Ishikawa (cell line): ENCODE measurements at regions not wholly inside any gene's neighbourhood (a gene's known extent, or its start where the extent isn't known, plus 50 kb on each side); places are given as distances from the start of the nearest gene placed in this dataset.

Experiments
- CEBPB ChIP-seq: IDR thresholded peaks from 2 replicates; pipeline ENCODE4 v1.6.1; 2012
- CREB1 ChIP-seq: IDR thresholded peaks from 2 replicates; pipeline ENCODE4 v1.6.1; 2012; ENCODE audit warnings: low read depth
- EGR1 ChIP-seq: IDR thresholded peaks from 2 replicates; pipeline ENCODE4 v1.6.1; 2012
- EP300 ChIP-seq: IDR thresholded peaks from 2 replicates; pipeline ENCODE4 v1.6.1; 2012; ENCODE audit warnings: borderline replicate concordance
- FOXM1 ChIP-seq: IDR thresholded peaks from 2 replicates; pipeline ENCODE4 v1.6.1; 2012; ENCODE audit warnings: low read depth, borderline replicate concordance
- MAX ChIP-seq: IDR thresholded peaks from 2 replicates; pipeline ENCODE4 v1.6.1; 2012
- NFIC ChIP-seq: IDR thresholded peaks from 2 replicates; pipeline ENCODE4 v1.6.1; 2012
- RAD21 ChIP-seq: IDR thresholded peaks from 2 replicates; pipeline ENCODE4 v1.6.1; 2012; ENCODE audit warnings: low read depth
- REST ChIP-seq: IDR thresholded peaks from 2 replicates; pipeline ENCODE4 v1.6.1; 2012; ENCODE audit warnings: low read depth, mild to moderate bottlenecking
- TAF1 ChIP-seq: IDR thresholded peaks from 2 replicates; pipeline ENCODE4 v1.6.1; 2012; ENCODE audit warnings: low read depth, mild to moderate bottlenecking
- TCF12 ChIP-seq: IDR thresholded peaks from 2 replicates; pipeline ENCODE4 v1.6.1; 2012; ENCODE audit warnings: low read depth
- TEAD4 ChIP-seq: IDR thresholded peaks from 2 replicates; pipeline ENCODE4 v1.6.1; 2012
- USF1 ChIP-seq: IDR thresholded peaks from 2 replicates; pipeline ENCODE4 v1.6.1; 2012
- YY1 ChIP-seq: IDR thresholded peaks from 2 replicates; pipeline ENCODE4 v1.6.1; 2012; ENCODE audit warnings: low read depth
- ZBTB7A ChIP-seq: IDR thresholded peaks from 2 replicates; pipeline ENCODE4 v1.6.1; 2012; ENCODE audit warnings: low read depth

GRCh38 chrX:106286053-106286650 is 118.0 kb downstream of the PWWP3B start:
- TF ChIP-seq TCF12 (no peak), MAX (no peak), YY1 (no peak), EP300 (no peak), NFIC (no peak), CREB1 (no peak), USF1 (no peak), CEBPB (no peak), REST (no peak)

GRCh38 chrX:106300239-106300638 is 132.1 kb downstream of the PWWP3B start:
- TF ChIP-seq EGR1 (no peak), CREB1 (no peak), FOXM1 (no peak), TEAD4 (no peak), USF1 (no peak), ZBTB7A (no peak), EP300 (no peak)

- no peak for TF ChIP-seq YY1
- TF ChIP-seq MAX, result no peak
Measured at GRCh38 chrX:106300656-106301055, 132.6 kb downstream of the PWWP3B start.

- TF ChIP-seq MAX (no peak), CEBPB (no peak), TCF12 (no peak), EGR1 (no peak), CREB1 (no peak), TEAD4 (peak; percentile 36; the same call in 1 of the 2 replicates), RAD21 (no peak), NFIC (0 out of 2 replicates have a peak, but pooled peaks have one; percentile 9), USF1 (no peak), ZBTB7A (no peak), TAF1 (no peak)
Measured at GRCh38 chrX:106302304-106302703, 134.2 kb downstream of the PWWP3B start.

- TF ChIP-seq EP300, result no peak
- TF ChIP-seq MAX, result no peak
- TF ChIP-seq RAD21, result no peak
- TF ChIP-seq TAF1, result no peak
- no peak for TF ChIP-seq YY1
- no peak for TF ChIP-seq FOXM1
- no peak for TF ChIP-seq REST
- no peak for TF ChIP-seq TEAD4
Measured at GRCh38 chrX:106306391-106306947, 138.4 kb downstream of the PWWP3B start.

GRCh38 chrX:106323357-106323756 is 155.3 kb downstream of the PWWP3B start:
- TF ChIP-seq MAX (no peak), ZBTB7A (no peak), YY1 (no peak), CREB1 (no peak), TAF1 (no peak), EP300 (no peak), RAD21 (no peak), EGR1 (no peak), NFIC (no peak), CEBPB (no peak), TEAD4 (no peak), USF1 (no peak), TCF12 (no peak), FOXM1 (no peak)
